ENCODE measurements at regions not wholly inside any gene's neighbourhood (a gene's known extent, or its start where the extent isn't known, plus 50 kb on each side); places are given as distances from the start of the nearest gene placed in this dataset.

DNA sequence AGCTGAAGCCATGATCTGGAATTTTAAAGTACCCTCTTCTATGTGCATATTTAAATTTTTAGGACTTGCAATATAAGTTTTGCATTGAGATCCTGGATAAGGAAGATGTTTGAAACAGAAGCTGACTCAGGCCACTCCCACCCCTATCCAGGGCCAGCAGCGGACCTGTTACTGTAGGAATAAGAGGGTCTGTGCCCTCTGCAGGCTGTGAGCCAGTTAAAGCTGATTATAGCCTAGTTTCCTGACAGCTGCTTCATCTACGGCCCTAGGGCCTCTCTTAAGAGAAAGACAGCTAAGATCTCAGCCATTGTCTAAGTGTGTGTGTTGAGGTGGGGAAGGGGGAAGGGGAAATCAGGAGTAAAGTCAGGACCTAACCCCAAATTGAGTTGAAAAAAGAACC is 234.0 kb downstream of the HAUS1 start:
- TF ChIP-seq, protein P1, sequence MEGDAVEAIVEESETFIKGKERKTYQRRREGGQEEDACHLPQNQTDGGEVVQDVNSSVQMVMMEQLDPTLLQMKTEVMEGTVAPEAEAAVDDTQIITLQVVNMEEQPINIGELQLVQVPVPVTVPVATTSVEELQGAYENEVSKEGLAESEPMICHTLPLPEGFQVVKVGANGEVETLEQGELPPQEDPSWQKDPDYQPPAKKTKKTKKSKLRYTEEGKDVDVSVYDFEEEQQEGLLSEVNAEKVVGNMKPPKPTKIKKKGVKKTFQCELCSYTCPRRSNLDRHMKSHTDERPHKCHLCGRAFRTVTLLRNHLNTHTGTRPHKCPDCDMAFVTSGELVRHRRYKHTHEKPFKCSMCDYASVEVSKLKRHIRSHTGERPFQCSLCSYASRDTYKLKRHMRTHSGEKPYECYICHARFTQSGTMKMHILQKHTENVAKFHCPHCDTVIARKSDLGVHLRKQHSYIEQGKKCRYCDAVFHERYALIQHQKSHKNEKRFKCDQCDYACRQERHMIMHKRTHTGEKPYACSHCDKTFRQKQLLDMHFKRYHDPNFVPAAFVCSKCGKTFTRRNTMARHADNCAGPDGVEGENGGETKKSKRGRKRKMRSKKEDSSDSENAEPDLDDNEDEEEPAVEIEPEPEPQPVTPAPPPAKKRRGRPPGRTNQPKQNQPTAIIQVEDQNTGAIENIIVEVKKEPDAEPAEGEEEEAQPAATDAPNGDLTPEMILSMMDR (IDR thresholded peaks at IDR 0.05) = no peak
- TF ChIP-seq ZFX (IDR thresholded peaks at IDR 0.05; ENCODE audit: borderline replicate concordance) = no peak

Measured in 22Rv1 (cell line).